Colonic mucosa (tissue), 4 donors: ENCODE measurements at regions not wholly inside any gene's neighbourhood (a gene's known extent, or its start where the extent isn't known, plus 50 kb on each side); places are given as distances from the start of the nearest gene placed in this dataset.
"Not testable (repeated sequence)": the region's sequence is repeated elsewhere in the genome, so short reads cannot be mapped to it uniquely, and the experiment has no call there.

ENCODE experiments used
- DNase-seq: peaks from one replicate; pipeline ENCODE4 v3.0.0-alpha.2; 2020
- H3K27ac ChIP-seq: fragments of 200-600 bp; one replicate; pipeline ENCODE4 v1.8.0; 2021
- H3K27me3 ChIP-seq: fragments of 200-600 bp; one replicate; pipeline ENCODE4 v1.8.0; 2021
- H3K36me3 ChIP-seq: fragments of 200-600 bp; one replicate; pipeline ENCODE4 v1.8.0; 2021
- H3K4me1 ChIP-seq: fragments of 200-600 bp; one replicate; pipeline ENCODE4 v1.8.0; 2021; ENCODE audit warnings: mild to moderate bottlenecking
- H3K4me3 ChIP-seq: fragments of 200-600 bp; one replicate; pipeline ENCODE4 v1.8.0; 2021
- H3K9ac ChIP-seq, 2 donors: one replicate each; pipeline ENCODE4 v1.7.0; 2013; ENCODE audit warnings: control low read depth in 2 of 2, low read depth in 2 of 2, low read length in 2 of 2
- H3K9me3 ChIP-seq: fragments of 200-600 bp; one replicate; pipeline ENCODE4 v1.8.0; 2021
- intact Hi-C: fragments of 100-400 bp; cut with DNase I; formaldehyde crosslinking; loops from one replicate; pipeline ENCODE4 v1.14.1; 2022
- TF ChIP-seq, protein P1 (sequence below): fragments of 200-600 bp; IDR thresholded peaks from one replicate; pipeline ENCODE4 v1.8.0; 2022; ENCODE audit warnings: antibody characterized with exemption, mild to moderate bottlenecking
- donor health status: healthy.
- donor health status: DM: no; HTN: no; CAD: no.
- donor health status: DM: no; HTN: no; CAD: no.

DNA sequence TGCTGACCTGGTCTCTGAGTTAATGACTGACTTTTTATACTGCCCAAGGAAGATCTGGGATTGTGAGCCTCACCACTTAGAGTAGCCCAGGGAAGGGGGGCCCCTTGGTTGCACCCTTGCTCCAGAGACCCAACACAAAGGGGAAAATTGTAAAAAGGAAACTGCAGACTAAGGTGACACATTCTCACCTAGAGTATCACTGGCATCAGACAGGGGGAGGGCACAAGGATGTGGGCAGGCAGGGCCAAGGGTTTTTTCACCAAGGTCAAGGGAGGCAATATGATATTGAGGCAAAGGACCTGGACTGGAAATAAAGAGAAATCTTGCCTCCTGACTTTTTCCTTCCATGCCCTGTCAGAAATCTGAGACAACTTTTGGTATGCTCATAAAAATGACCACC lies 386.2 kb upstream of the FGF16 start:
- Histone ChIP-seq H3K9me3 (no peaks in the 10 kb centered on the region), H3K4me3 (no peak overlapping the region), H3K27me3 (no peaks in the 10 kb centered on the region), H3K27ac (no peak overlapping the region), H3K4me1 (no peaks in the 10 kb centered on the region), H3K36me3 (no peaks in the 10 kb centered on the region), H3K9ac (no peak overlapping the region)
- no peak for DNase-seq
- TF ChIP-seq, protein P1, sequence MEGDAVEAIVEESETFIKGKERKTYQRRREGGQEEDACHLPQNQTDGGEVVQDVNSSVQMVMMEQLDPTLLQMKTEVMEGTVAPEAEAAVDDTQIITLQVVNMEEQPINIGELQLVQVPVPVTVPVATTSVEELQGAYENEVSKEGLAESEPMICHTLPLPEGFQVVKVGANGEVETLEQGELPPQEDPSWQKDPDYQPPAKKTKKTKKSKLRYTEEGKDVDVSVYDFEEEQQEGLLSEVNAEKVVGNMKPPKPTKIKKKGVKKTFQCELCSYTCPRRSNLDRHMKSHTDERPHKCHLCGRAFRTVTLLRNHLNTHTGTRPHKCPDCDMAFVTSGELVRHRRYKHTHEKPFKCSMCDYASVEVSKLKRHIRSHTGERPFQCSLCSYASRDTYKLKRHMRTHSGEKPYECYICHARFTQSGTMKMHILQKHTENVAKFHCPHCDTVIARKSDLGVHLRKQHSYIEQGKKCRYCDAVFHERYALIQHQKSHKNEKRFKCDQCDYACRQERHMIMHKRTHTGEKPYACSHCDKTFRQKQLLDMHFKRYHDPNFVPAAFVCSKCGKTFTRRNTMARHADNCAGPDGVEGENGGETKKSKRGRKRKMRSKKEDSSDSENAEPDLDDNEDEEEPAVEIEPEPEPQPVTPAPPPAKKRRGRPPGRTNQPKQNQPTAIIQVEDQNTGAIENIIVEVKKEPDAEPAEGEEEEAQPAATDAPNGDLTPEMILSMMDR: no peak
- intact Hi-C loops: no loop called here

DNA sequence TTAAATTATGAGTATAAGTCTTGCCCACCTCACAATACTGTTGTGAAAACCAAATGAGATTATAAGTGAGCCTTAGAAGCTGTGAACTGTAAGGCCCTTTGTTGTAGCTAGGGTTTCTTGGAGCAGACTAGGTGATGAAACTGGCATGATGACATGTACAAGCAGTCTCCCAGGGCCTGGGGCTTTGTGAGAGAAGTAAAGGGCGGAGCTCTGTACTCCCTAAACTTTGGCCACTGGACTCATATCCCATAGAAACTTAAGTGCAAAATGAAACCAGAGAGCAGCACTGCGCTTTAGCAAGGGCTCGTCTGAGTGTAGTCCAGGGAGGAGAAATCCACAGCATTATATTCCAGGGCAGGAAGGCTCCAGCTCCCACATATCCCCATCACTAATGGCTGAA lies 385.6 kb upstream of the FGF16 start:
- TF ChIP-seq, protein P1: no peak

DNA sequence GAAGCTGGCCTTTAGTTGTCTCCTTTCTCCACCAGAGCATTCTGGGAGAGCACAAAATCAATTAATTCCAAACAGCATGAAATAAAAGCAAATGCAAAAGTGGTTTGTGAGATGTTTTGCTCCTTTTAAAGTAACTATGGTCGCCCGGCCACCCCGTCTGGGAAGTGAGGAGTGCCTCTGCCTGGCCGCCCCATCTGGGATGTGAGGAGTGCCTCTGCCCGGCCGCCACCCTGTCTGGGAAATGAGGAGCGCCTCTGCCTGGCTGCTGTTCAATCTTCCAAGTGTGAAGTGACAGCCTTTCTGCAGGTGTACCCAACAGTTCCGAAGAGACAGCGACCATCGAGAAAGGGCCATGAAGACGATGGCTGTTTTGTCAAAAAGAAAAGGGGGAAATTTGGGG lies 381.3 kb upstream of the FGF16 start:
- Histone ChIP-seq H3K9me3 (no peaks in the 10 kb centered on the region), H3K9ac (no peak overlapping the region), H3K4me3 (no peak overlapping the region), H3K27me3 (no peaks in the 10 kb centered on the region), H3K27ac (no peak overlapping the region), H3K4me1 (no peaks in the 10 kb centered on the region), H3K36me3 (no peaks in the 10 kb centered on the region)
- no peak for DNase-seq
- intact Hi-C loops: no loop called here
- TF ChIP-seq, protein P1: no peak

More for the DNA sequence above, 385.6 kb upstream of the FGF16 start:
- Histone ChIP-seq H3K27me3 (no peaks in the 10 kb centered on the region), H3K27ac (no peak overlapping the region), H3K36me3 (no peaks in the 10 kb centered on the region), H3K9ac (no peak overlapping the region), H3K4me1 (no peaks in the 10 kb centered on the region), H3K4me3 (no peak overlapping the region), H3K9me3 (no peaks in the 10 kb centered on the region)
- DNase-seq: no peak
- intact Hi-C loops: no loop called here

DNA sequence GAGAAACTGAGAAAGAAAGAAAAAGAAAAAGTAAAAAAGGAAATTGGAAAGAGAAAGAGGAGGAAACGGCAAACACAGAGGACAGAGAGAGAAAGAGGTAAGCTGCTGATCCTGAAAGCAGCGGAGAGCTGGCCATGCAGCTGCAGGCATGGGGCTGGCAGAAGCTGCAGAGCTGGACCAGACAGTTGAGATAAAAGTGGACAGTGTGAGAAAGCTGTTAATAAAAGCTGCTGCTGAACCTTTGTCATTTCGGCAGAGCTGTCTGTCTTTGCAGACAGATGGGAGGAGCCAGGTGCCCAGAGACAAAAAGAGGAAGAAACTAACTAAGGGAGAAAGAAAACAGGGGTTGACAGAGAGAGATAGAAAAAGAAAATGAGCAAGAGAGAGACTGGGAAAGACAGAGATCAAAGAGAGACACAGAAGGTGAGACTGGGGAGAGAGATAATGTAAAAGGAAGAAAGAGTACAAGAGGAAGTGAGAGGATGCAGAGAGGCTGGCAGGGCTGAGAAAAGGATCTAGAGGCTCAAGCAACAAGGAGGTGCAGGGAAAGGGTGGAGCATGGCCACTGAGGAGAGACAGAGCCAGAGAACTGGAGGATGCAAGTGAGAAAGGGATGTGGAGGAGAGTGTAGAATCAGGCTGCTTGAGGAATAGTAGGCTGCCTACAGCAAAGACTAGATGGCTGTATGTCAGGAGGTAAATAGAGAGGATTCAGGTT lies 376.8 kb upstream of the FGF16 start:
- no peaks in the 10 kb centered on the region for H3K4me1 ChIP-seq
- no peaks in the 10 kb centered on the region for H3K27me3 ChIP-seq
- DNase-seq: no peak
- no peak overlapping the region for H3K27ac ChIP-seq
- TF ChIP-seq, protein P1: no peak
- no peaks in the 10 kb centered on the region for H3K36me3 ChIP-seq
- no peak overlapping the region for H3K9ac ChIP-seq
- H3K4me3 ChIP-seq: no peak overlapping the region
- intact Hi-C loops: no loop called here
- no peaks in the 10 kb centered on the region for H3K9me3 ChIP-seq

DNA sequence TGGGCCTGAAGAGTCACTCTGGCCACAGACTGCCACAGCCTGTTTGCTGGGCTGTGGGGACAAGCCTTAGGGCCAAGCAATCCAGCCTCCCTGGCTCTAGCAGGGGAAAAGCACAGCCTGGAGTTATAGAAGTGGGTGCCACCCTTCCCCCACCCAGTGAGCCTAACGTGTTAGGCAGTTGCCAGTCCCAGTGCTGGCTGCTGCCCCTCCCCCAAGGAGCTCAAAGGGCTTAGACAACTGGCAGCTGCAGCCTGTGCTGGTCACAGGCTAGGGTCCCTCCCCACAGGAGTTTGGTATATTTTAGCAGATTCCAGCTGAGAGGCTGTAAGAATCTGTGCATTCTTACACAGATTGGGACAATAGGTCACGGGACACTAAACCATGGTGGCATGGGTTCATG lies 370.3 kb upstream of the FGF16 start:
- Histone ChIP-seq H3K36me3 (no peaks in the 10 kb centered on the region), H3K27me3 (no peaks in the 10 kb centered on the region), H3K4me1 (no peaks in the 10 kb centered on the region), H3K9ac (no peak overlapping the region), H3K9me3 (no peaks in the 10 kb centered on the region), H3K27ac (no peak overlapping the region), H3K4me3 (no peak overlapping the region)
- intact Hi-C loops: no loop called here
- DNase-seq: no peak
- TF ChIP-seq, protein P1: no peak

DNA sequence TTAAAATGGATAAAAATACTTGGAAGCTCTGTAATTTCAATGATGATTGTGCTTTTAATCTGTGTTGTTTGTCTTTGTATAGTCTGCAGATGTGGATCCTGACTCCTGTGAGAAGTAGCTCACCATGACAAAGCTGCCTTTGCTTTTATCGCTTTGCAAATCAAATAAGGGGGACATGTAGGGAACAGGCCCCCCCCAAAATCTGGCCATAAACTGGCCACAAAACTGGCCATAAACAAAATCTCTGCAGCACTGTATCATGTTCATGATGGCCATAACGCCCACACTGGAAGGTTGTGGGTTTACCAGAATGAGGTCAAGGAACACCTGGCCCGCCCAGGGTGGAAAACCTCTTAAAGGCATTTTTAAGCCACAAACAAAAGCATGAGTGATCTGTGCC lies 366.0 kb upstream of the FGF16 start:
- H3K4me1 ChIP-seq, intact Hi-C loops, H3K36me3 ChIP-seq, DNase-seq, H3K27ac ChIP-seq, H3K9ac ChIP-seq, H3K4me3 ChIP-seq, H3K9me3 ChIP-seq, H3K27me3 ChIP-seq: not testable (repeated sequence)
